ENCODE measurements at regions not wholly inside any gene's neighbourhood (a gene's known extent, or its start where the extent isn't known, plus 50 kb on each side); places are given as distances from the start of the nearest gene placed in this dataset.

- no peak for DNase-seq
These were observed 112.8 kb upstream of the NABP1 start for GRCh38 chr2:191565120-191565519.

- DNase-seq = no peak
These were observed 112.2 kb upstream of the NABP1 start for GRCh38 chr2:191565647-191566198.

- peak; percentile 78 for DNase-seq
These were observed 111.6 kb upstream of the NABP1 start for GRCh38 chr2:191566344-191566743.

GRCh38 chr2:191567206-191567605, 110.7 kb upstream of the NABP1 start:
- no peak for DNase-seq

- no peak for DNase-seq
These were observed 108.9 kb upstream of the NABP1 start for GRCh38 chr2:191569025-191569424.

- peak; percentile 48 for DNase-seq
These were observed 106.7 kb upstream of the NABP1 start for GRCh38 chr2:191571163-191571769.

GRCh38 chr2:191572319-191572718, 105.6 kb upstream of the NABP1 start:
- no peak for DNase-seq

GRCh38 chr2:191573216-191573615, 104.7 kb upstream of the NABP1 start:
- DNase-seq = no peak

- no peak for DNase-seq
These were observed 103.7 kb upstream of the NABP1 start for GRCh38 chr2:191574232-191574631.

GRCh38 chr2:191577605-191578004, 100.3 kb upstream of the NABP1 start:
- DNase-seq = no peak

- DNase-seq = no peak
These were observed 99.9 kb upstream of the NABP1 start for GRCh38 chr2:191578031-191578430.

- DNase-seq = no peak
These were observed 97.4 kb upstream of the NABP1 start for GRCh38 chr2:191580581-191580980.

GRCh38 chr2:191581003-191581402, 96.9 kb upstream of the NABP1 start:
- DNase-seq = no peak

- DNase-seq = no peak
These were observed 95.6 kb upstream of the NABP1 start for GRCh38 chr2:191582355-191582754.

GRCh38 chr2:191591025-191591424, 86.9 kb upstream of the NABP1 start:
- no peak for DNase-seq

- no peak for DNase-seq
These were observed 84.1 kb upstream of the NABP1 start for GRCh38 chr2:191593622-191594385.

- no peak for DNase-seq
These were observed 80.7 kb upstream of the NABP1 start for GRCh38 chr2:191597186-191597751.

- no peak for DNase-seq
These were observed 79.6 kb upstream of the NABP1 start for GRCh38 chr2:191598296-191598695.

- DNase-seq = no peak
These were observed 76.9 kb upstream of the NABP1 start for GRCh38 chr2:191601060-191601459.

- DNase-seq = no peak
These were observed 73.8 kb upstream of the NABP1 start for GRCh38 chr2:191604154-191604553.

- DNase-seq = no peak
These were observed 70.8 kb upstream of the NABP1 start for GRCh38 chr2:191607096-191607495.

GRCh38 chr2:191610756-191611155, 67.2 kb upstream of the NABP1 start:
- DNase-seq = no peak

GRCh38 chr2:191611614-191612013, 66.3 kb upstream of the NABP1 start:
- DNase-seq = no peak

- DNase-seq = no peak
These were observed 65.4 kb upstream of the NABP1 start for GRCh38 chr2:191612496-191612895.

All from CD4-positive, alpha-beta T cell treated with Interleukin-6 for 4 hours (primary cell).